ENCODE measurements at regions not wholly inside any gene's neighbourhood (a gene's known extent, or its start where the extent isn't known, plus 50 kb on each side); places are given as distances from the start of the nearest gene placed in this dataset.

GRCh38 chr18:32544088-32544487, 73.4 kb upstream of the GAREM1 start:
- no peak for DNase-seq (ENCODE audit: low spot score)

- DNase-seq (ENCODE audit: low spot score) = no peak
These were observed 71.6 kb upstream of the GAREM1 start for GRCh38 chr18:32542221-32542798.

- DNase-seq (ENCODE audit: low spot score) = no peak
These were observed 60.4 kb upstream of the GAREM1 start for GRCh38 chr18:32530947-32531651.

- DNase-seq (ENCODE audit: low spot score) = no peak
These were observed 59.2 kb upstream of the GAREM1 start for GRCh38 chr18:32529722-32530420.

- no peak for DNase-seq (ENCODE audit: low spot score)
These were observed 50.1 kb upstream of the GAREM1 start for GRCh38 chr18:32520771-32521170.
